IMR-90 (cell line): ENCODE measurements at regions not wholly inside any gene's neighbourhood (a gene's known extent, or its start where the extent isn't known, plus 50 kb on each side); places are given as distances from the start of the nearest gene placed in this dataset.
A peak's percentile ranks its signal among the peaks of the same experiment; 100 is the strongest.

Source experiments
- ATAC-seq: fragments of 200-7000 bp; cut with Tn5 transposase; 2 replicates; pipeline ENCODE4 v1.9.1; 2020; ENCODE audit warnings: low read depth, mild to moderate bottlenecking, moderate library complexity
- BruUV-seq: library from RNA; stranded (reverse); fragments of 400-500 nt; replicated peaks from 2 replicates; lab custom pipeline; 2021; lab: Mats Ljungman, UMichigan
- CTCF ChIA-PET: fragments of 300-600 bp; formaldehyde crosslinking; extraction: SDS; loops from one replicate; lab custom pipeline; 2021; ENCODE audit warnings: antibody characterized with exemption; lab: Yijun Ruan, JAX
- POLR2A ChIA-PET: fragments of 300-600 bp; sonication (Branson Sonifier 250); formaldehyde crosslinking; loops from one replicate; lab custom pipeline; 2022; ENCODE audit warnings: antibody characterized with exemption; ENCODE audit not compliant: unreplicated experiment; lab: Charles Lee
- DNase-seq: peaks from one replicate; pipeline ENCODE4 v3.0.0; 2013
- H2AFZ ChIP-seq: replicated peaks from 2 replicates; pipeline ENCODE3; 2013; ENCODE audit warnings: low read length, mild to moderate bottlenecking; ENCODE audit not compliant: poor library complexity
- H2AK5ac ChIP-seq: 2 replicates; pipeline ENCODE4 v1.6.1; 2013; ENCODE audit warnings: low read depth, low read length, inconsistent platforms
- H2AK9ac ChIP-seq: replicated peaks from 2 replicates; pipeline ENCODE3; 2013; ENCODE audit warnings: mild to moderate bottlenecking, low read depth, low read length, moderate library complexity; ENCODE audit not compliant: poor library complexity
- H2BK120ac ChIP-seq: 2 replicates; pipeline ENCODE4 v1.6.1; 2013; ENCODE audit warnings: low read depth, low read length, inconsistent platforms
- H2BK15ac ChIP-seq: 3 replicates; pipeline ENCODE4 v1.6.1; 2013; ENCODE audit warnings: low read depth, low read length, inconsistent platforms
- H2BK20ac ChIP-seq: 2 replicates; pipeline ENCODE4 v1.6.1; 2013; ENCODE audit warnings: low read depth, mild to moderate bottlenecking, inconsistent platforms, low read length, moderate library complexity
- H2BK5ac ChIP-seq: 2 replicates; pipeline ENCODE4 v1.6.1; 2013; ENCODE audit warnings: mild to moderate bottlenecking, low read depth, low read length, inconsistent platforms; ENCODE audit not compliant: poor library complexity, severe bottlenecking
- H3K14ac ChIP-seq: replicated peaks from 2 replicates; pipeline ENCODE4 v1.6.1; 2013; ENCODE audit warnings: low read depth, low read length, inconsistent platforms
- H3K18ac ChIP-seq: 2 replicates; pipeline ENCODE4 v1.6.1; 2013; ENCODE audit warnings: low read depth, low read length, control low read depth
- H3K23ac ChIP-seq: 2 replicates; pipeline ENCODE4 v1.6.1; 2013; ENCODE audit warnings: low read depth, low read length, inconsistent platforms
- H3K27ac ChIP-seq: 2 replicates; pipeline ENCODE4 v1.5.1; 2013; ENCODE audit warnings: mild to moderate bottlenecking, control low read depth, low read length; ENCODE audit not compliant: insufficient read depth
- H3K27me3 ChIP-seq: 2 replicates; pipeline ENCODE4 v1.6.1; 2013; ENCODE audit warnings: low read length; ENCODE audit not compliant: control insufficient read depth, insufficient read depth
- H3K36me3 ChIP-seq: 2 replicates; pipeline ENCODE4 v1.6.1; 2013; ENCODE audit warnings: low read length, mixed read lengths; ENCODE audit not compliant: control insufficient read depth, insufficient read depth
- H3K4ac ChIP-seq: 2 replicates; pipeline ENCODE4 v1.6.1; 2013; ENCODE audit warnings: low read depth, low read length, inconsistent platforms
- H3K4me1 ChIP-seq: 2 replicates; pipeline ENCODE4 v1.6.1; 2013; ENCODE audit warnings: low read length, mixed read lengths; ENCODE audit not compliant: control insufficient read depth, insufficient read depth
- H3K4me2 ChIP-seq: 2 replicates; pipeline ENCODE4 v1.6.1; 2013; ENCODE audit warnings: low read depth, mild to moderate bottlenecking, control low read depth, low read length, moderate library complexity
- H3K4me3 ChIP-seq: 2 replicates; pipeline ENCODE4 v1.5.1; 2013; ENCODE audit warnings: low read depth, mild to moderate bottlenecking, control low read depth, low read length, moderate library complexity; ENCODE audit not compliant: insufficient read depth
- H3K56ac ChIP-seq: 2 replicates; pipeline ENCODE4 v1.6.1; 2013; ENCODE audit warnings: low read length, inconsistent platforms; ENCODE audit not compliant: insufficient read depth; ENCODE audit errors: extremely low read depth
- H3K79me1 ChIP-seq, 2 experiments: 2 replicates each; pipeline ENCODE4 v1.6.1; 2013; ENCODE audit warnings: low read length in 2 of 2, inconsistent platforms in 1 of 2, low read depth in 1 of 2
- H3K9ac ChIP-seq: 2 replicates; pipeline ENCODE4 v1.6.1; 2013; ENCODE audit warnings: low read depth, low read length, control low read depth
- H3K9me1 ChIP-seq: 2 replicates; pipeline ENCODE4 v1.6.1; 2013; ENCODE audit warnings: low read length, inconsistent platforms; ENCODE audit not compliant: insufficient read depth
- H3K9me3 ChIP-seq: 2 replicates; pipeline ENCODE4 v1.6.1; 2013; ENCODE audit warnings: low read length; ENCODE audit not compliant: control insufficient read depth, insufficient read depth
- H4K20me1 ChIP-seq: 2 replicates; pipeline ENCODE4 v1.6.1; 2013; ENCODE audit warnings: low read length, inconsistent platforms; ENCODE audit not compliant: insufficient read depth
- H4K5ac ChIP-seq: 2 replicates; pipeline ENCODE4 v1.6.1; 2013; ENCODE audit warnings: mild to moderate bottlenecking, low read depth, low read length, control low read depth
- H4K8ac ChIP-seq, 2 experiments: 2 replicates each; pipeline ENCODE4 v1.6.1; 2013; ENCODE audit warnings: low read depth in 2 of 2, low read length in 2 of 2, control low read depth in 1 of 2, inconsistent platforms in 1 of 2
- H4K91ac ChIP-seq: 2 replicates; pipeline ENCODE4 v1.6.1; 2013; ENCODE audit warnings: low read depth, low read length, inconsistent platforms; ENCODE audit not compliant: insufficient read depth
- BHLHE40 ChIP-seq: fragments of 150-350 bp; IDR thresholded peaks from 2 replicates; pipeline ENCODE4 v1.6.1; 2016; ENCODE audit warnings: mild to moderate bottlenecking, low read depth, low read length
- CEBPB ChIP-seq: IDR thresholded peaks from 2 replicates; pipeline ENCODE4 v1.6.1; 2012; ENCODE audit warnings: low read depth, low read length, improper control_type of control experiment
- FOS ChIP-seq: fragments of 150-350 bp; IDR thresholded peaks from 2 replicates; pipeline ENCODE4 v1.6.1; 2016; ENCODE audit warnings: low read depth, low read length
- MAFK ChIP-seq: IDR thresholded peaks from 2 replicates; pipeline ENCODE4 v1.6.1; 2012; ENCODE audit warnings: low read depth, low read length, improper control_type of control experiment
- MAZ ChIP-seq: IDR thresholded peaks from 2 replicates; pipeline ENCODE4 v1.6.1; 2012; ENCODE audit warnings: low read depth, mild to moderate bottlenecking, low read length, improper control_type of control experiment, moderate library complexity, borderline replicate concordance
- MXI1 ChIP-seq: IDR thresholded peaks from 2 replicates; pipeline ENCODE4 v1.6.1; 2012; ENCODE audit warnings: low read depth, mild to moderate bottlenecking, low read length, moderate library complexity, borderline replicate concordance
- NFE2L2 ChIP-seq: fragments of 150-350 bp; IDR thresholded peaks from 2 replicates; pipeline ENCODE4 v1.6.1; 2016; ENCODE audit warnings: low read depth, mild to moderate bottlenecking, low read length
- POLR2A ChIP-seq: IDR thresholded peaks from 2 replicates; pipeline ENCODE4 v1.6.1; 2012; ENCODE audit warnings: mild to moderate bottlenecking, low read depth, low read length
- RAD21 ChIP-seq: IDR thresholded peaks from 2 replicates; pipeline ENCODE4 v1.6.1; 2012; ENCODE audit warnings: low read length, improper control_type of control experiment
- RCOR1 ChIP-seq: IDR thresholded peaks from 2 replicates; pipeline ENCODE4 v1.6.1; 2012; ENCODE audit warnings: mild to moderate bottlenecking, low read length, improper control_type of control experiment; ENCODE audit not compliant: insufficient replicate concordance
- RFX5 ChIP-seq: IDR thresholded peaks from 2 replicates; pipeline ENCODE4 v1.8.0; 2012; ENCODE audit warnings: low read depth, mild to moderate bottlenecking, low read length, moderate library complexity
- SMC3 ChIP-seq: fragments of 150-350 bp; IDR thresholded peaks from 2 replicates; pipeline ENCODE4 v1.6.1; 2016; ENCODE audit warnings: low read depth, mild to moderate bottlenecking, antibody characterized with exemption, low read length, moderate library complexity
- USF2 ChIP-seq: fragments of 150-350 bp; IDR thresholded peaks from 2 replicates; pipeline ENCODE4 v1.6.1; 2017; ENCODE audit warnings: mild to moderate bottlenecking, antibody characterized with exemption, low read length, low read depth
- WGBS, 2 experiments: methylation state at CpG; one replicate each; pipeline versions ENCODE4 v1.1.5 to v1.1.7; 2013; ENCODE audit warnings: missing lambda C conversion rate in 2 of 2; ENCODE audit not compliant: insufficient read length in 1 of 2; ENCODE audit errors: extremely low coverage in 2 of 2; 5-methylcytosine and 5-hydroxymethylcytosine counted together
- dilution Hi-C: fragments of 300-500 bp; cut with HindIII; formaldehyde crosslinking; loops from one replicate; pipeline ENCODE4 v1.14.3; 2018; ENCODE audit warnings: low sequenced_read_pairs; ENCODE audit not compliant: unreplicated experiment
- in situ Hi-C: fragments of 300-500 bp; cut with MboI; formaldehyde crosslinking; loops from 3 replicates; pipeline ENCODE4 v1.14.3; 2019; ENCODE audit warnings: low sequenced_read_pairs, inconsistent platforms, mixed read lengths
- intact Hi-C: fragments of 100-400 bp; cut with micrococcal nuclease; formaldehyde crosslinking; loops from 2 replicates; pipeline ENCODE4 v1.10.0; 2022
- TF ChIP-seq, protein P1 (sequence below): fragments of 150-350 bp; IDR thresholded peaks from 2 replicates; pipeline ENCODE4 v1.6.1; 2016; ENCODE audit warnings: low read depth, mild to moderate bottlenecking, low read length, moderate library complexity, borderline replicate concordance
- TF ChIP-seq, protein P2 (sequence below): conservative IDR thresholded peaks from 2 replicates; pipeline ENCODE4 v1.5.1; 2012; ENCODE audit warnings: mild to moderate bottlenecking, low read depth, low read length, improper control_type of control experiment

GRCh38 chr4:151921811-151922210 lies 161.0 kb upstream of the GATB start:
- H3K4me1 ChIP-seq = no peaks in the 10 kb centered on the region; the same call in 1 of the 2 replicates
- H4K91ac ChIP-seq = no peak overlapping the region
- peak overlapping the region; percentile 65 for H2BK20ac ChIP-seq
- H4K8ac ChIP-seq = peak overlapping the region in 1 of 2 experiments; percentile 1; a peak in 1 of 4 replicates
- H4K5ac ChIP-seq = no peak overlapping the region
- DNase-seq (peak; percentile 46), ATAC-seq (peak; percentile 14)
- H3K27ac ChIP-seq = no peak overlapping the region
- no peak overlapping the region for H2AK5ac ChIP-seq
- H3K79me1 ChIP-seq = no peaks in the 10 kb centered on the region
- H3K27me3 ChIP-seq = no peaks in the 10 kb centered on the region; the same call in 1 of the 2 replicates
- ChIA-PET CTCF (no interaction called here), POLR2A (no interaction called here)
- no peaks in the 10 kb centered on the region for H3K9me1 ChIP-seq
- no peak overlapping the region for H3K23ac ChIP-seq
- no peak overlapping the region for H3K4me3 ChIP-seq
- H2BK5ac ChIP-seq = peak overlapping the region; percentile 65
- intact Hi-C loops (no loop called here), dilution Hi-C loops (no loop called here), in situ Hi-C loops (no loop called here)
- H3K36me3 ChIP-seq = no peaks in the 10 kb centered on the region
- BruUV-seq = no TSS peak
- peak overlapping the region; percentile 2; the same call in 1 of the 2 replicates for H3K18ac ChIP-seq
- peak overlapping the region; percentile 50; the same call in 1 of the 2 replicates for H2BK120ac ChIP-seq
- H3K56ac ChIP-seq = no peak overlapping the region
- no peaks in the 10 kb centered on the region for H3K9me3 ChIP-seq
- TF ChIP-seq FOS (no peak), RCOR1 (no peak), NFE2L2 (no peak), USF2 (no peak), MAFK (no peak), RAD21 (no peak), SMC3 (no peak), MXI1 (no peak), MAZ (no peak), RFX5 (no peak), BHLHE40 (no peak), POLR2A (no peak), CEBPB (no peak)
- TF ChIP-seq, protein P1, sequence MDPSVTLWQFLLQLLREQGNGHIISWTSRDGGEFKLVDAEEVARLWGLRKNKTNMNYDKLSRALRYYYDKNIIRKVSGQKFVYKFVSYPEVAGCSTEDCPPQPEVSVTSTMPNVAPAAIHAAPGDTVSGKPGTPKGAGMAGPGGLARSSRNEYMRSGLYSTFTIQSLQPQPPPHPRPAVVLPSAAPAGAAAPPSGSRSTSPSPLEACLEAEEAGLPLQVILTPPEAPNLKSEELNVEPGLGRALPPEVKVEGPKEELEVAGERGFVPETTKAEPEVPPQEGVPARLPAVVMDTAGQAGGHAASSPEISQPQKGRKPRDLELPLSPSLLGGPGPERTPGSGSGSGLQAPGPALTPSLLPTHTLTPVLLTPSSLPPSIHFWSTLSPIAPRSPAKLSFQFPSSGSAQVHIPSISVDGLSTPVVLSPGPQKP = no peak
- TF ChIP-seq, protein P2, sequence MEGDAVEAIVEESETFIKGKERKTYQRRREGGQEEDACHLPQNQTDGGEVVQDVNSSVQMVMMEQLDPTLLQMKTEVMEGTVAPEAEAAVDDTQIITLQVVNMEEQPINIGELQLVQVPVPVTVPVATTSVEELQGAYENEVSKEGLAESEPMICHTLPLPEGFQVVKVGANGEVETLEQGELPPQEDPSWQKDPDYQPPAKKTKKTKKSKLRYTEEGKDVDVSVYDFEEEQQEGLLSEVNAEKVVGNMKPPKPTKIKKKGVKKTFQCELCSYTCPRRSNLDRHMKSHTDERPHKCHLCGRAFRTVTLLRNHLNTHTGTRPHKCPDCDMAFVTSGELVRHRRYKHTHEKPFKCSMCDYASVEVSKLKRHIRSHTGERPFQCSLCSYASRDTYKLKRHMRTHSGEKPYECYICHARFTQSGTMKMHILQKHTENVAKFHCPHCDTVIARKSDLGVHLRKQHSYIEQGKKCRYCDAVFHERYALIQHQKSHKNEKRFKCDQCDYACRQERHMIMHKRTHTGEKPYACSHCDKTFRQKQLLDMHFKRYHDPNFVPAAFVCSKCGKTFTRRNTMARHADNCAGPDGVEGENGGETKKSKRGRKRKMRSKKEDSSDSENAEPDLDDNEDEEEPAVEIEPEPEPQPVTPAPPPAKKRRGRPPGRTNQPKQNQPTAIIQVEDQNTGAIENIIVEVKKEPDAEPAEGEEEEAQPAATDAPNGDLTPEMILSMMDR = no peak
- peak overlapping the region; percentile 18; the same call in 1 of the 2 replicates for H3K4me2 ChIP-seq
- peak overlapping the region; percentile 28; the same call in 1 of the 2 replicates for H3K4ac ChIP-seq
- H2AK9ac ChIP-seq = no peak overlapping the region
- peak overlapping the region; percentile 25; the same call in 1 of the 2 replicates for H3K14ac ChIP-seq
- no peaks in the 10 kb centered on the region for H4K20me1 ChIP-seq
- H2BK15ac ChIP-seq = no peak overlapping the region
- no peak overlapping the region for H2AFZ ChIP-seq
- H3K9ac ChIP-seq = no peak overlapping the region
- 50% methylated on average over 1 of the region's 4 CpGs; no CpG with 5 or more reads in 1 of the 2 experiments for WGBS, 2 experiments
